ENCODE measurements at regions not wholly inside any gene's neighbourhood (a gene's known extent, or its start where the extent isn't known, plus 50 kb on each side); places are given as distances from the start of the nearest gene placed in this dataset.

- TF ChIP-seq ZBTB39 (CRISPR knock-in tag; IDR thresholded peaks at IDR 0.05) (no peak), CREB1 (IDR thresholded peaks at IDR 0.05) (no peak), CREB1 (CRISPR knock-in tag; IDR thresholded peaks at IDR 0.05) (no peak)
These were observed 462.0 kb downstream of the INSC start for GRCh38 chr11:15576769-15577168.
